ENCODE measurements at regions not wholly inside any gene's neighbourhood (a gene's known extent, or its start where the extent isn't known, plus 50 kb on each side); places are given as distances from the start of the nearest gene placed in this dataset.

- H3K4me3 ChIP-seq (ENCODE audit: control insufficient read depth, low read depth, low read length), result no peak overlapping the region
- TF ChIP-seq CTCF (IDR thresholded peaks at IDR 0.05; ENCODE audit: control insufficient read depth, insufficient read depth, low read depth, low read length, missing control alignments), result no peak
- DNase-seq (ENCODE audit: low read depth), result no peak
Measured at GRCh38 chr10:117673230-117674010, 130.9 kb downstream of the EMX2 start.

- no peak overlapping the region for H3K4me3 ChIP-seq (ENCODE audit: control insufficient read depth, low read depth, low read length)
- no peak for TF ChIP-seq CTCF (IDR thresholded peaks at IDR 0.05; ENCODE audit: control insufficient read depth, insufficient read depth, low read depth, low read length, missing control alignments)
- DNase-seq (ENCODE audit: low read depth), result no peak
Measured at GRCh38 chr10:117674201-117674600, 131.7 kb downstream of the EMX2 start.

- no peak overlapping the region for H3K4me3 ChIP-seq (ENCODE audit: control insufficient read depth, low read depth, low read length)
- TF ChIP-seq CTCF (IDR thresholded peaks at IDR 0.05; ENCODE audit: control insufficient read depth, insufficient read depth, low read depth, low read length, missing control alignments), result no peak
- DNase-seq (ENCODE audit: low read depth), result no peak
Measured at GRCh38 chr10:117674646-117675045, 132.1 kb downstream of the EMX2 start.

- no peak overlapping the region for H3K4me3 ChIP-seq (ENCODE audit: control insufficient read depth, low read depth, low read length)
- TF ChIP-seq CTCF (IDR thresholded peaks at IDR 0.05; ENCODE audit: control insufficient read depth, insufficient read depth, low read depth, low read length, missing control alignments), result no peak
- DNase-seq (ENCODE audit: low read depth), result no peak
Measured at GRCh38 chr10:117675514-117676055, 133.0 kb downstream of the EMX2 start.

GRCh38 chr10:117677239-117677638, 134.7 kb downstream of the EMX2 start:
- DNase-seq (ENCODE audit: low read depth), result no peak
- no peak for TF ChIP-seq CTCF (IDR thresholded peaks at IDR 0.05; ENCODE audit: control insufficient read depth, insufficient read depth, low read depth, low read length, missing control alignments)
- H3K4me3 ChIP-seq (ENCODE audit: control insufficient read depth, low read depth, low read length), result no peak overlapping the region

- H3K4me3 ChIP-seq (ENCODE audit: control insufficient read depth, low read depth, low read length), result no peak overlapping the region
- TF ChIP-seq CTCF (IDR thresholded peaks at IDR 0.05; ENCODE audit: control insufficient read depth, insufficient read depth, low read depth, low read length, missing control alignments), result no peak
- no peak for DNase-seq (ENCODE audit: low read depth)
Measured at GRCh38 chr10:117677890-117678500, 135.4 kb downstream of the EMX2 start.
